BLaER1 treated with 17β-estradiol and CSF1 and Interleukin-3, amounts not matched to agents 10 nM and 100 nM (cell line): ENCODE measurements at regions not wholly inside any gene's neighbourhood (a gene's known extent, or its start where the extent isn't known, plus 50 kb on each side); places are given as distances from the start of the nearest gene placed in this dataset.
"Not testable (repeated sequence)": the region's sequence is repeated elsewhere in the genome, so short reads cannot be mapped to it uniquely, and the experiment has no call there.

Experiments
- H3K27ac ChIP-seq, 11 experiments: shearing (Covaris generic); formaldehyde crosslinking; 2 replicates each; pipeline ENCODE4 v1.8.1; 2022
- H3K27me3 ChIP-seq, 11 experiments: shearing (Covaris generic); formaldehyde crosslinking; 2 replicates each; pipeline ENCODE4 v1.8.1; 2022
- H3K36me3 ChIP-seq, 11 experiments: shearing (Covaris generic); formaldehyde crosslinking; 2 replicates each; pipeline ENCODE4 v1.8.1; 2022
- H3K4me1 ChIP-seq, 10 experiments: shearing (Covaris generic); formaldehyde crosslinking; 2 replicates each; pipeline ENCODE4 v1.8.1; 2022
- H3K4me2 ChIP-seq, 11 experiments: shearing (Covaris generic); formaldehyde crosslinking; 2 replicates each; pipeline ENCODE4 v1.8.1; 2022
- H3K4me3 ChIP-seq, 10 experiments: shearing (Covaris generic); formaldehyde crosslinking; 2 replicates each; pipeline ENCODE4 v1.8.1; 2022
- H3K9ac ChIP-seq, 11 experiments: shearing (Covaris generic); formaldehyde crosslinking; 2 replicates each; pipeline ENCODE4 v1.8.1; 2022
- H3K9me3 ChIP-seq, 11 experiments: shearing (Covaris generic); formaldehyde crosslinking; replicated peaks in 1 of 11; 2 replicates each; pipeline ENCODE4 v1.8.1; 2022
- H4K20me1 ChIP-seq, 11 experiments: shearing (Covaris generic); formaldehyde crosslinking; 2 replicates each; pipeline ENCODE4 v1.8.1; 2022
- Cebpa-rat ChIP-seq, 11 experiments: shearing (Covaris generic); IDR thresholded peaks; 2 replicates each; pipeline ENCODE4 v1.8.1; 2022

- no peak overlapping the region for H3K9ac ChIP-seq
- H3K27ac ChIP-seq: no peak overlapping the region
- TF ChIP-seq Cebpa-rat (IDR thresholded peaks at IDR 0.05): no peak
- no peaks in the 10 kb centered on the region for H3K4me1 ChIP-seq
- H4K20me1 ChIP-seq: no peaks in the 10 kb centered on the region
- H3K4me3 ChIP-seq: no peak overlapping the region
- H3K9me3 ChIP-seq: no peaks in the 10 kb centered on the region
- no peaks in the 10 kb centered on the region for H3K36me3 ChIP-seq
- H3K27me3 ChIP-seq: no peaks in the 10 kb centered on the region
- H3K4me2 ChIP-seq: no peak overlapping the region
Observed at GRCh38 chr13:60214213-60215055, 50.7 kb upstream of the DIAPH3 start.

GRCh38 chr13:60220072-60220471 lies 56.3 kb upstream of the DIAPH3 start:
- Histone ChIP-seq H3K36me3 (no peaks in the 10 kb centered on the region), H3K9me3 (no peaks in the 10 kb centered on the region), H3K27me3 (no peaks in the 10 kb centered on the region), H4K20me1 (no peaks in the 10 kb centered on the region), H3K4me2 (no peak overlapping the region), H3K9ac (no peak overlapping the region), H3K4me3 (no peak overlapping the region), H3K4me1 (no peaks in the 10 kb centered on the region), H3K27ac (no peak overlapping the region)
- TF ChIP-seq Cebpa-rat (IDR thresholded peaks at IDR 0.05): no peak

- no peaks in the 10 kb centered on the region for H3K36me3 ChIP-seq
- H4K20me1 ChIP-seq: no peaks in the 10 kb centered on the region
- H3K27me3 ChIP-seq: no peaks in the 10 kb centered on the region
- no peak overlapping the region for H3K4me2 ChIP-seq
- no peak overlapping the region for H3K4me3 ChIP-seq
- H3K9ac ChIP-seq: no peak overlapping the region
- H3K4me1 ChIP-seq: no peaks in the 10 kb centered on the region
- no peak overlapping the region for H3K27ac ChIP-seq
- TF ChIP-seq Cebpa-rat (IDR thresholded peaks at IDR 0.05): no peak
- H3K9me3 ChIP-seq: no peaks in the 10 kb centered on the region
Observed at GRCh38 chr13:60221581-60221980, 57.9 kb upstream of the DIAPH3 start.

- Histone ChIP-seq H3K4me2 (no peak overlapping the region), H3K36me3 (no peaks in the 10 kb centered on the region), H3K4me3 (no peak overlapping the region), H4K20me1 (no peaks in the 10 kb centered on the region), H3K9ac (no peak overlapping the region), H3K9me3 (no peaks in the 10 kb centered on the region), H3K4me1 (no peaks in the 10 kb centered on the region), H3K27ac (no peak overlapping the region), H3K27me3 (no peaks in the 10 kb centered on the region)
- no peak for TF ChIP-seq Cebpa-rat (IDR thresholded peaks at IDR 0.05)
Observed at GRCh38 chr13:60226507-60226906, 62.8 kb upstream of the DIAPH3 start.

GRCh38 chr13:60227158-60227557 lies 63.4 kb upstream of the DIAPH3 start:
- H3K36me3 ChIP-seq: no peaks in the 10 kb centered on the region
- no peak overlapping the region for H3K4me3 ChIP-seq

GRCh38 chr13:60229708-60230272 lies 66.1 kb upstream of the DIAPH3 start:
- H3K4me1 ChIP-seq: no peaks in the 10 kb centered on the region
- H4K20me1 ChIP-seq: no peaks in the 10 kb centered on the region
- H3K36me3 ChIP-seq: no peaks in the 10 kb centered on the region
- no peak overlapping the region for H3K4me3 ChIP-seq
- no peak overlapping the region for H3K27ac ChIP-seq
- H3K27me3 ChIP-seq: no peaks in the 10 kb centered on the region
- H3K9me3 ChIP-seq: no peaks in the 10 kb centered on the region
- no peak for TF ChIP-seq Cebpa-rat (IDR thresholded peaks at IDR 0.05)
- H3K9ac ChIP-seq: no peak overlapping the region
- no peak overlapping the region for H3K4me2 ChIP-seq

More at GRCh38 chr13:60227158-60227557, 63.4 kb upstream of the DIAPH3 start:
- TF ChIP-seq Cebpa-rat (IDR thresholded peaks at IDR 0.05): no peak
- Histone ChIP-seq H3K4me1 (no peaks in the 10 kb centered on the region), H3K9ac (no peak overlapping the region), H3K27me3 (no peaks in the 10 kb centered on the region), H3K27ac (no peak overlapping the region), H3K9me3 (no peaks in the 10 kb centered on the region), H4K20me1 (no peaks in the 10 kb centered on the region), H3K4me2 (no peak overlapping the region)

- Histone ChIP-seq H3K9ac (no peak overlapping the region), H3K4me2 (no peak overlapping the region), H3K27ac (no peak overlapping the region), H3K27me3 (no peaks in the 10 kb centered on the region), H3K36me3 (no peaks in the 10 kb centered on the region), H3K4me3 (no peak overlapping the region), H3K9me3 (no peaks in the 10 kb centered on the region), H3K4me1 (no peaks in the 10 kb centered on the region), H4K20me1 (no peaks in the 10 kb centered on the region)
- TF ChIP-seq Cebpa-rat (IDR thresholded peaks at IDR 0.05): no peak
Observed at GRCh38 chr13:60230593-60230992, 66.9 kb upstream of the DIAPH3 start.

- no peaks in the 10 kb centered on the region for H4K20me1 ChIP-seq
- H3K9ac ChIP-seq: no peak overlapping the region
- no peaks in the 10 kb centered on the region for H3K27me3 ChIP-seq
- H3K27ac ChIP-seq: no peak overlapping the region
- no peak for TF ChIP-seq Cebpa-rat (IDR thresholded peaks at IDR 0.05)
- no peaks in the 10 kb centered on the region for H3K36me3 ChIP-seq
- no peaks in the 10 kb centered on the region for H3K4me1 ChIP-seq
- no peak overlapping the region for H3K4me2 ChIP-seq
- H3K4me3 ChIP-seq: no peak overlapping the region
- H3K9me3 ChIP-seq: no peaks in the 10 kb centered on the region
Observed at GRCh38 chr13:60242043-60242595, 78.4 kb upstream of the DIAPH3 start.

GRCh38 chr13:60244381-60244780 lies 80.7 kb upstream of the DIAPH3 start:
- Histone ChIP-seq H3K27me3 (no peaks in the 10 kb centered on the region), H3K4me2 (no peak overlapping the region), H3K27ac (no peak overlapping the region), H3K9ac (no peak overlapping the region), H3K36me3 (no peaks in the 10 kb centered on the region), H4K20me1 (no peaks in the 10 kb centered on the region), H3K4me1 (no peaks in the 10 kb centered on the region), H3K4me3 (no peak overlapping the region), H3K9me3 (no peaks in the 10 kb centered on the region)
- TF ChIP-seq Cebpa-rat (IDR thresholded peaks at IDR 0.05): no peak

GRCh38 chr13:60251419-60251818 lies 87.7 kb upstream of the DIAPH3 start:
- H3K4me1 ChIP-seq, H4K20me1 ChIP-seq, H3K9me3 ChIP-seq, H3K27ac ChIP-seq, H3K9ac ChIP-seq, H3K27me3 ChIP-seq, H3K4me2 ChIP-seq, H3K36me3 ChIP-seq, H3K4me3 ChIP-seq: not testable (repeated sequence)
